Aorta (tissue), 5 donors: ENCODE measurements at regions not wholly inside any gene's neighbourhood (a gene's known extent, or its start where the extent isn't known, plus 50 kb on each side); places are given as distances from the start of the nearest gene placed in this dataset.
"Not testable (repeated sequence)": the region's sequence is repeated elsewhere in the genome, so short reads cannot be mapped to it uniquely, and the experiment has no call there.

Experiments
- ATAC-seq: fragments of 200-7000 bp; cut with Tn5 transposase; one replicate; pipeline ENCODE4 v1.9.1; 2022; ENCODE audit warnings: moderate library complexity; ENCODE audit not compliant: low FRiP score
- DNase-seq, 2 donors: peaks; one replicate each; pipeline ENCODE4 v3.0.0-alpha.2; 2020
- H3K27ac ChIP-seq, 2 donors: one replicate each; pipeline ENCODE4 v1.5.1; 2013; ENCODE audit warnings: low read length in 2 of 2, mild to moderate bottlenecking in 2 of 2, moderate library complexity in 2 of 2, control low read depth in 1 of 2, inconsistent platforms in 1 of 2, low read depth in 1 of 2
- H3K27me3 ChIP-seq, 2 donors: one replicate each; pipeline ENCODE4 v1.6.1; 2013; ENCODE audit warnings: control low read depth in 1 of 2, low read length in 1 of 2, mild to moderate bottlenecking in 1 of 2, moderate library complexity in 1 of 2; ENCODE audit not compliant: insufficient read depth in 2 of 2, control insufficient read depth in 1 of 2
- H3K36me3 ChIP-seq, 2 donors: one replicate each; pipeline ENCODE4 v1.6.1; 2013; ENCODE audit warnings: control low read depth in 1 of 2, low read length in 1 of 2, mild to moderate bottlenecking in 1 of 2; ENCODE audit not compliant: insufficient read depth in 2 of 2, control insufficient read depth in 1 of 2
- H3K4me1 ChIP-seq, 2 donors: one replicate each; pipeline ENCODE4 v1.6.1; 2013; ENCODE audit warnings: low read length in 2 of 2, control low read depth in 1 of 2, mild to moderate bottlenecking in 1 of 2, moderate library complexity in 1 of 2; ENCODE audit not compliant: insufficient read depth in 2 of 2, control insufficient read depth in 1 of 2
- H3K4me3 ChIP-seq, 2 donors: one replicate each; pipeline ENCODE4 v1.5.1; 2013; ENCODE audit warnings: low read length in 2 of 2, control low read depth in 1 of 2, mild to moderate bottlenecking in 1 of 2
- H3K9me3 ChIP-seq: one replicate; pipeline ENCODE4 v1.6.1; 2013; ENCODE audit warnings: mild to moderate bottlenecking, low read length; ENCODE audit not compliant: control insufficient read depth
- WGBS, 2 donors: extraction: QIAGEN DNeasy Blood & Tissue Kit; methylation state at CpG; one replicate each; pipeline ENCODE4 v1.1.7; 2013; 5-methylcytosine and 5-hydroxymethylcytosine counted together
- intact Hi-C, 2 donors: fragments of 100-400 bp; cut with DNase I; formaldehyde crosslinking; loops; one replicate each; pipeline versions ENCODE4 v1.14.2 to v1.15.0; 2022
- donor health status: healthy with polysubstance abuse.
- donor health status: Bipolar disorder and iron deficiency.
- donor health status: DM: no; HTN: no; CAD: no.
- donor health status: DM: no; HTN: no; CAD: no.
- donor health status: DM: yes; HTN: yes; CAD: no.

GRCh38 chr11:33988586-33989370, 62.8 kb upstream of the CAPRIN1 start:
- Histone ChIP-seq H3K9me3 (no peaks in the 10 kb centered on the region), H3K4me3 (no peak overlapping the region), H3K4me1 (no peaks in the 10 kb centered on the region), H3K36me3 (no peaks in the 10 kb centered on the region), H3K27ac (no peak overlapping the region), H3K27me3 (no peaks in the 10 kb centered on the region)
- WGBS, 2 donors, result 85 to 89% methylated on average over 7 of the region's 7 CpGs
- ATAC-seq (no peak), DNase-seq (no peak)
- intact Hi-C loops, result no loop called here

GRCh38 chr11:33987975-33988580, 63.5 kb upstream of the CAPRIN1 start:
- WGBS, 2 donors, result 48% methylated on average over 12 of the region's 12 CpGs
- Histone ChIP-seq H3K36me3 (no peaks in the 10 kb centered on the region), H3K4me1 (no peaks in the 10 kb centered on the region), H3K4me3 (no peak overlapping the region), H3K9me3 (no peaks in the 10 kb centered on the region), H3K27ac (no peak overlapping the region), H3K27me3 (no peaks in the 10 kb centered on the region)
- intact Hi-C loops, result no loop called here
- ATAC-seq, result peak; percentile 78
- peak; percentile 81 to 83 for DNase-seq

GRCh38 chr11:33987545-33987944, 64.0 kb upstream of the CAPRIN1 start:
- no peak for DNase-seq
- Histone ChIP-seq H3K27me3 (no peaks in the 10 kb centered on the region), H3K9me3 (no peaks in the 10 kb centered on the region), H3K36me3 (no peaks in the 10 kb centered on the region), H3K4me3 (no peak overlapping the region), H3K27ac (no peak overlapping the region), H3K4me1 (no peaks in the 10 kb centered on the region)
- 88 to 91% methylated on average over 3 of the region's 3 CpGs for WGBS, 2 donors
- ATAC-seq, result no peak
- intact Hi-C loops, result no loop called here

- H3K27me3 ChIP-seq, H3K9me3 ChIP-seq, DNase-seq, ATAC-seq, H3K4me1 ChIP-seq, intact Hi-C loops, H3K4me3 ChIP-seq, H3K27ac ChIP-seq, H3K36me3 ChIP-seq: not testable (repeated sequence)
- 77 to 81% methylated on average over 10 to 12 of the region's 12 CpGs for WGBS, 2 donors
Observed at GRCh38 chr11:33986597-33987501, 64.7 kb upstream of the CAPRIN1 start.

GRCh38 chr11:33984682-33985389, 66.7 kb upstream of the CAPRIN1 start:
- Histone ChIP-seq H3K36me3 (no peaks in the 10 kb centered on the region), H3K27me3 (no peaks in the 10 kb centered on the region), H3K4me3 (no peak overlapping the region), H3K4me1 (no peaks in the 10 kb centered on the region), H3K9me3 (no peaks in the 10 kb centered on the region), H3K27ac (no peak overlapping the region)
- 75 to 78% methylated on average over 5 of the region's 5 CpGs for WGBS, 2 donors
- ATAC-seq (no peak), DNase-seq (no peak)
- intact Hi-C loops, result loop anchor here in 1 of 2 donors (5.0 kb wide), 1 partner anchor 128 kb away; no protein-coding TSS in a partner anchor

- H3K4me1 ChIP-seq, result no peaks in the 10 kb centered on the region
- no peak overlapping the region for H3K4me3 ChIP-seq
- no peaks in the 10 kb centered on the region for H3K9me3 ChIP-seq
- intact Hi-C loops, result loop anchor here in 1 of 2 donors (5.0 kb wide), 1 partner anchor 125 kb away; no protein-coding TSS in a partner anchor
- no peaks in the 10 kb centered on the region for H3K36me3 ChIP-seq
- DNase-seq (no peak), ATAC-seq (no peak)
- no peaks in the 10 kb centered on the region for H3K27me3 ChIP-seq
- no peak overlapping the region for H3K27ac ChIP-seq
Observed at GRCh38 chr11:33982661-33983060, 68.9 kb upstream of the CAPRIN1 start.

- no peak overlapping the region for H3K27ac ChIP-seq
- WGBS, 2 donors, result 82 to 90% methylated on average over 3 of the region's 3 CpGs
- H3K4me1 ChIP-seq, result no peaks in the 10 kb centered on the region
- intact Hi-C loops, result loop anchor here in 1 of 2 donors (5.0 kb wide), 1 partner anchor 124 kb away; no protein-coding TSS in a partner anchor
- no peak for DNase-seq
- no peaks in the 10 kb centered on the region for H3K36me3 ChIP-seq
- no peaks in the 10 kb centered on the region for H3K9me3 ChIP-seq
- no peak for ATAC-seq
- no peaks in the 10 kb centered on the region for H3K27me3 ChIP-seq
- H3K4me3 ChIP-seq, result no peak overlapping the region
Observed at GRCh38 chr11:33980897-33981296, 70.6 kb upstream of the CAPRIN1 start.

- H3K4me3 ChIP-seq, result no peak overlapping the region
- 91 to 92% methylated on average over 6 of the region's 6 CpGs for WGBS, 2 donors
- H3K9me3 ChIP-seq, result no peaks in the 10 kb centered on the region
- no peak overlapping the region for H3K27ac ChIP-seq
- no peaks in the 10 kb centered on the region for H3K4me1 ChIP-seq
- intact Hi-C loops, result no loop called here
- H3K27me3 ChIP-seq, result no peaks in the 10 kb centered on the region
- H3K36me3 ChIP-seq, result no peaks in the 10 kb centered on the region
- ATAC-seq, result no peak
- DNase-seq, result no peak
Observed at GRCh38 chr11:33978376-33978775, 73.2 kb upstream of the CAPRIN1 start.
